HG03575 (cell line): ENCODE measurements at regions not wholly inside any gene's neighbourhood (a gene's known extent, or its start where the extent isn't known, plus 50 kb on each side); places are given as distances from the start of the nearest gene placed in this dataset.
"Not testable (repeated sequence)": the region's sequence is repeated elsewhere in the genome, so short reads cannot be mapped to it uniquely, and the experiment has no call there.

ENCODE experiments used
- ATAC-seq: cut with Tn5 transposase; IDR thresholded peaks from one replicate; pipeline ENCODE4 v1.9.1; 2021; ENCODE audit not compliant: unreplicated experiment, insufficient number of reproducible peaks, low FRiP score; ENCODE audit errors: extremely low read depth

- ATAC-seq = no peak
These were observed 170.5 kb downstream of the CDC14C start for GRCh38 chr7:49094866-49095265.

- ATAC-seq = no peak
These were observed 175.4 kb downstream of the CDC14C start for GRCh38 chr7:49099587-49100326.

- not testable (repeated sequence) for ATAC-seq
These were observed 176.8 kb downstream of the CDC14C start for GRCh38 chr7:49100908-49101740.

GRCh38 chr7:49102411-49102810 is 178.1 kb downstream of the CDC14C start:
- no peak for ATAC-seq

- ATAC-seq = no peak
These were observed 187.4 kb downstream of the CDC14C start for GRCh38 chr7:49111706-49112105.

GRCh38 chr7:49112222-49112621 is 187.9 kb downstream of the CDC14C start:
- no peak for ATAC-seq

GRCh38 chr7:49112647-49113046 is 188.3 kb downstream of the CDC14C start:
- no peak for ATAC-seq

- ATAC-seq = no peak
These were observed 195.4 kb downstream of the CDC14C start for GRCh38 chr7:49119706-49120105.

GRCh38 chr7:49125246-49125645 is 200.9 kb downstream of the CDC14C start:
- ATAC-seq = no peak

GRCh38 chr7:49127359-49127913 is 203.1 kb downstream of the CDC14C start:
- no peak for ATAC-seq

- ATAC-seq = no peak
These were observed 213.6 kb downstream of the CDC14C start for GRCh38 chr7:49137978-49138377.

- no peak for ATAC-seq
These were observed 226.1 kb downstream of the CDC14C start for GRCh38 chr7:49150486-49150885.

GRCh38 chr7:49151146-49151545 is 226.8 kb downstream of the CDC14C start:
- no peak for ATAC-seq

GRCh38 chr7:49158321-49158720 is 234.0 kb downstream of the CDC14C start:
- ATAC-seq = no peak

- ATAC-seq = no peak
These were observed 235.2 kb downstream of the CDC14C start for GRCh38 chr7:49159536-49159935.

GRCh38 chr7:49166441-49166840 is 242.1 kb downstream of the CDC14C start:
- no peak for ATAC-seq

- no peak for ATAC-seq
These were observed 248.3 kb downstream of the CDC14C start for GRCh38 chr7:49172639-49173038.

- no peak for ATAC-seq
These were observed 250.0 kb downstream of the CDC14C start for GRCh38 chr7:49174396-49174795.

- ATAC-seq = no peak
These were observed 263.4 kb downstream of the CDC14C start for GRCh38 chr7:49187543-49188268.
